ENCODE measurements at regions not wholly inside any gene's neighbourhood (a gene's known extent, or its start where the extent isn't known, plus 50 kb on each side); places are given as distances from the start of the nearest gene placed in this dataset.

DNA sequence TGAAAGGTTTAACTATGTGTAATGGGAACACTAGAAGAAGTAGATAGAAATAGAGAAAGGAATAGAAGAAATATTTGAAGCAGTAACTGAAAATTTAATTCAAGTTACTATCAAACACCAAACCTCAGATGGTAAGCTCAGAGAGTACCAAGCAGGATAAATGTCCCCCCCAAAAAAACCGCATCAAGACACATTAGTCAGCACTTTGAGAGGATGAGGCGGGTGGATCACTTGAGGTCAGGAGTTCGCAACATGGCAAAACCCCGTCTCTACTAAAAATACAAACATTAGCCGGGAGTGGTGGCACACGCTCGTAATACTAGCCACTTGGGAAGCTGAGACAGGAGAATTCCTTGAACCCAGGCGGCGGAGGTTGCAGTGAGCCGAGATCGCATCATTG lies 253.1 kb downstream of the C6orf118 start:
- H3K27ac Mint-ChIP-seq (ENCODE audit: unreplicated experiment), result no peak overlapping the region
- Histone ChIP-seq H3K36me3 (ENCODE audit: insufficient read depth, low read length) (no peaks in the 10 kb centered on the region), H3K9me3 (ENCODE audit: insufficient read depth, low read depth, low read length) (no peaks in the 10 kb centered on the region), H3K9ac (ENCODE audit: low read length) (no peak overlapping the region), H3K4me3 (ENCODE audit: insufficient read depth, low read depth, low read length) (no peak overlapping the region), H3K4me2 (ENCODE audit: low read length) (no peak overlapping the region), H3K27ac (ENCODE audit: low read depth, low read length) (no peak overlapping the region), H2AFZ (ENCODE audit: low read depth, low read length) (no peak overlapping the region), H3K27me3 (ENCODE audit: insufficient read depth, low read length) (no peaks in the 10 kb centered on the region), H3K4me1 (ENCODE audit: insufficient read depth, low read length) (peaks cover 22% of the 10 kb centered on the region), H4K20me1 (ENCODE audit: insufficient read depth, low read length) (no peaks in the 10 kb centered on the region), H3K79me2 (ENCODE audit: insufficient read depth, low read length) (no peaks in the 10 kb centered on the region)
- no peak for DNase-seq (ENCODE audit: low read depth)
- no peaks in the 10 kb centered on the region for H3K27me3 Mint-ChIP-seq (ENCODE audit: low read depth, unreplicated experiment)
- peaks cover 9% of the 10 kb centered on the region for H3K4me1 Mint-ChIP-seq (ENCODE audit: low read depth, unreplicated experiment)
- TF ChIP-seq EZH2 (IDR thresholded peaks at IDR 0.05; ENCODE audit: insufficient read depth, low read length) (no peak), CTCF (IDR thresholded peaks at IDR 0.05; ENCODE audit: insufficient read depth, low read depth, low read length) (no peak)
- H3K36me3 Mint-ChIP-seq (ENCODE audit: low read depth, unreplicated experiment), result no peaks in the 10 kb centered on the region
- H3K9me3 Mint-ChIP-seq (ENCODE audit: unreplicated experiment), result no peaks in the 10 kb centered on the region
- H3K4me3 Mint-ChIP-seq (ENCODE audit: unreplicated experiment), result no peak overlapping the region
- no peak for FAIRE-seq

- Mint-ChIP-seq H3K27me3 (ENCODE audit: low read depth, unreplicated experiment) (no peaks in the 10 kb centered on the region), H3K4me3 (ENCODE audit: unreplicated experiment) (no peak overlapping the region), H3K4me1 (ENCODE audit: low read depth, unreplicated experiment) (peaks cover 4% of the 10 kb centered on the region), H3K36me3 (ENCODE audit: low read depth, unreplicated experiment) (no peaks in the 10 kb centered on the region), H3K27ac (ENCODE audit: unreplicated experiment) (peak overlapping the region; percentile 55), H3K9me3 (ENCODE audit: unreplicated experiment) (no peaks in the 10 kb centered on the region)
- peak; percentile 19 for DNase-seq (ENCODE audit: low read depth)
- peak overlapping the region; percentile 59 for H2AFZ ChIP-seq (ENCODE audit: low read depth, low read length)
- no peaks in the 10 kb centered on the region for H3K36me3 ChIP-seq (ENCODE audit: insufficient read depth, low read length)
- no peak overlapping the region for H3K27ac ChIP-seq (ENCODE audit: low read depth, low read length)
- H3K9me3 ChIP-seq (ENCODE audit: insufficient read depth, low read depth, low read length), result no peaks in the 10 kb centered on the region
- H3K4me3 ChIP-seq (ENCODE audit: insufficient read depth, low read depth, low read length), result no peak overlapping the region
- TF ChIP-seq CTCF (IDR thresholded peaks at IDR 0.05; ENCODE audit: insufficient read depth, low read depth, low read length) (no peak), EZH2 (IDR thresholded peaks at IDR 0.05; ENCODE audit: insufficient read depth, low read length) (no peak)
- no peaks in the 10 kb centered on the region for H4K20me1 ChIP-seq (ENCODE audit: insufficient read depth, low read length)
- H3K79me2 ChIP-seq (ENCODE audit: insufficient read depth, low read length), result no peaks in the 10 kb centered on the region
- no peaks in the 10 kb centered on the region for H3K27me3 ChIP-seq (ENCODE audit: insufficient read depth, low read length)
- no peak overlapping the region for H3K9ac ChIP-seq (ENCODE audit: low read length)
- peaks cover 12% of the 10 kb centered on the region for H3K4me1 ChIP-seq (ENCODE audit: insufficient read depth, low read length)
- FAIRE-seq, result no peak
- no peak overlapping the region for H3K4me2 ChIP-seq (ENCODE audit: low read length)
These were observed 254.2 kb downstream of the C6orf118 start for GRCh38 chr6:165055231-165055630.

DNA sequence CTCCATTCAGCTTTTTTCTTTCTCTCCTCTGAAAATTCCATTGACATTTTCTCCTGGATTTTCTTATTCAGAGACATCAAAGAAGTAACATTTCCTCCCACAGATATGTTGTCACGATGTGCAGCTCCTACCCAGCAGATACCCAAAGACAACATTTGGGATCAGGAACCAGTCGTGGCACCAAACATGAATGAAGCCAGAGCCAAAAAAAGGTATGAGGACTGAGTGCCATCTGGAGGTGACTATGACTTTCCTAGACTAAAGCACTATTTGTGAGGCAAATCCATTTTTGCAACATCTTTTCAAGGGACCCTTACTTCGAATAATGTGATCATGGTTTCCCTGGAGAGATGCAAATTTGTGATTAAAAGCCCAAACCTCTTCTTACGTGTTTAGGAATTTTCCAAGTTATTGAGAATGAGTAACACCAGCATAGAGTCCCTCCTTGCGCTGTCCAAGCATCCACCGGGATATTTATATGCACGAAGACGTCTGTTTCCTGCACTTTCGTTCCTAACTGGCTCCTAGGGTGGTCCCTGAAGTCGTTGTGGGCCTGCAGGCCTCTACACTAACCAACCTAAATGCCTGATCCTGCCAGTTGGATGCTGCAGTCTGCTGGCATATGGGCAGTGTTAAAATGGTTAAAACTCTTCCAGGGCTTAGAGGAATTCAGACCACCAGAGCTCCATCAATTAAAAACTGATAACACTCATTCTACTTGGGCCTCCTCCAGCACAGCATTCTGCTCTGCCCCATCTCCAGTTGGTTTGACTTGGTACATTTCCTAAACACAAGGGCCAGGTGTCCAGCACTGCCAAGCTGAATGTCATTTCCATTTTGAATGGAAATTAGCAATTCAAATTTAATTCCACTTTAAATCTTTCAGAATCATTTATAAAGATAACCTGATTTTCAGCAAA lies 256.6 kb downstream of the C6orf118 start:
- H3K4me1 Mint-ChIP-seq (ENCODE audit: low read depth, unreplicated experiment), result peaks cover 4% of the 10 kb centered on the region
- Histone ChIP-seq H4K20me1 (ENCODE audit: insufficient read depth, low read length) (no peaks in the 10 kb centered on the region), H2AFZ (ENCODE audit: low read depth, low read length) (no peak overlapping the region), H3K27me3 (ENCODE audit: insufficient read depth, low read length) (no peaks in the 10 kb centered on the region), H3K4me3 (ENCODE audit: insufficient read depth, low read depth, low read length) (no peak overlapping the region), H3K4me2 (ENCODE audit: low read length) (no peak overlapping the region), H3K36me3 (ENCODE audit: insufficient read depth, low read length) (no peaks in the 10 kb centered on the region), H3K79me2 (ENCODE audit: insufficient read depth, low read length) (no peaks in the 10 kb centered on the region), H3K27ac (ENCODE audit: low read depth, low read length) (no peak overlapping the region), H3K9ac (ENCODE audit: low read length) (no peak overlapping the region), H3K9me3 (ENCODE audit: insufficient read depth, low read depth, low read length) (no peaks in the 10 kb centered on the region), H3K4me1 (ENCODE audit: insufficient read depth, low read length) (no peaks in the 10 kb centered on the region)
- H3K4me3 Mint-ChIP-seq (ENCODE audit: unreplicated experiment), result no peak overlapping the region
- H3K27me3 Mint-ChIP-seq (ENCODE audit: low read depth, unreplicated experiment), result no peaks in the 10 kb centered on the region
- H3K9me3 Mint-ChIP-seq (ENCODE audit: unreplicated experiment), result peaks cover 7% of the 10 kb centered on the region
- FAIRE-seq, result no peak
- DNase-seq (ENCODE audit: low read depth), result no peak
- H3K36me3 Mint-ChIP-seq (ENCODE audit: low read depth, unreplicated experiment), result no peaks in the 10 kb centered on the region
- TF ChIP-seq EZH2 (IDR thresholded peaks at IDR 0.05; ENCODE audit: insufficient read depth, low read length), result no peak
- no peak for TF ChIP-seq CTCF (IDR thresholded peaks at IDR 0.05; ENCODE audit: insufficient read depth, low read depth, low read length)
- no peak overlapping the region for H3K27ac Mint-ChIP-seq (ENCODE audit: unreplicated experiment)
